MG63 (cell line): ENCODE measurements at regions not wholly inside any gene's neighbourhood (a gene's known extent, or its start where the extent isn't known, plus 50 kb on each side); places are given as distances from the start of the nearest gene placed in this dataset.

ENCODE experiments used
- DNase-seq: peaks from one replicate; pipeline ENCODE4 v3.0.0-alpha.2; 2020
- H3K27me3 ChIP-seq: fragments of 250-450 bp; sonication (Bioruptor Pico); 2 replicates; pipeline ENCODE4 v1.5.1; 2020; ENCODE audit warnings: mild to moderate bottlenecking, moderate library complexity
- H3K36me3 ChIP-seq: fragments of 250-450 bp; sonication (Bioruptor Pico); 2 replicates; pipeline ENCODE4 v1.5.1; 2020; ENCODE audit warnings: mild to moderate bottlenecking, moderate library complexity
- H3K4me3 ChIP-seq: fragments of 250-450 bp; sonication (Bioruptor Pico); 2 replicates; pipeline ENCODE4 v1.5.1; 2020; ENCODE audit warnings: mild to moderate bottlenecking, moderate library complexity
- H3K9me3 ChIP-seq: fragments of 250-450 bp; sonication (Bioruptor Pico); 2 replicates; pipeline ENCODE4 v1.5.1; 2020; ENCODE audit warnings: mild to moderate bottlenecking, moderate library complexity

GRCh38 chr9:81497091-81497490, 192.3 kb downstream of the TLE1 start:
- DNase-seq, result no peak
- no peaks in the 10 kb centered on the region for H3K27me3 ChIP-seq
- no peaks in the 10 kb centered on the region for H3K9me3 ChIP-seq
- no peak overlapping the region for H3K4me3 ChIP-seq
- no peaks in the 10 kb centered on the region for H3K36me3 ChIP-seq

GRCh38 chr9:81492710-81493447, 196.5 kb downstream of the TLE1 start:
- H3K27me3 ChIP-seq, result no peaks in the 10 kb centered on the region
- DNase-seq, result peak; percentile 80
- no peaks in the 10 kb centered on the region for H3K36me3 ChIP-seq
- no peak overlapping the region for H3K4me3 ChIP-seq
- no peaks in the 10 kb centered on the region for H3K9me3 ChIP-seq

GRCh38 chr9:81490605-81491331, 198.6 kb downstream of the TLE1 start:
- Histone ChIP-seq H3K36me3 (no peaks in the 10 kb centered on the region), H3K4me3 (no peak overlapping the region), H3K9me3 (no peaks in the 10 kb centered on the region), H3K27me3 (no peaks in the 10 kb centered on the region)
- peak; percentile 64 for DNase-seq

GRCh38 chr9:81489046-81489445, 200.3 kb downstream of the TLE1 start:
- no peaks in the 10 kb centered on the region for H3K9me3 ChIP-seq
- no peaks in the 10 kb centered on the region for H3K36me3 ChIP-seq
- no peak overlapping the region for H3K4me3 ChIP-seq
- DNase-seq, result no peak
- no peaks in the 10 kb centered on the region for H3K27me3 ChIP-seq

GRCh38 chr9:81480828-81481604, 208.3 kb downstream of the TLE1 start:
- Histone ChIP-seq H3K27me3 (no peaks in the 10 kb centered on the region), H3K9me3 (no peaks in the 10 kb centered on the region), H3K36me3 (no peaks in the 10 kb centered on the region), H3K4me3 (no peak overlapping the region)
- no peak for DNase-seq

- Histone ChIP-seq H3K36me3 (no peaks in the 10 kb centered on the region), H3K9me3 (no peaks in the 10 kb centered on the region), H3K4me3 (no peak overlapping the region), H3K27me3 (no peaks in the 10 kb centered on the region)
- no peak for DNase-seq
Observed at GRCh38 chr9:81479573-81479972, 209.8 kb downstream of the TLE1 start.

- Histone ChIP-seq H3K36me3 (no peaks in the 10 kb centered on the region), H3K9me3 (no peaks in the 10 kb centered on the region), H3K4me3 (no peak overlapping the region), H3K27me3 (no peaks in the 10 kb centered on the region)
- no peak for DNase-seq
Observed at GRCh38 chr9:81477669-81478068, 211.7 kb downstream of the TLE1 start.

GRCh38 chr9:81476813-81477490, 212.4 kb downstream of the TLE1 start:
- H3K27me3 ChIP-seq, result no peaks in the 10 kb centered on the region
- H3K9me3 ChIP-seq, result no peaks in the 10 kb centered on the region
- H3K4me3 ChIP-seq, result no peak overlapping the region
- no peak for DNase-seq
- no peaks in the 10 kb centered on the region for H3K36me3 ChIP-seq

- no peak overlapping the region for H3K4me3 ChIP-seq
- no peaks in the 10 kb centered on the region for H3K36me3 ChIP-seq
- H3K27me3 ChIP-seq, result no peaks in the 10 kb centered on the region
- DNase-seq, result no peak
- H3K9me3 ChIP-seq, result no peaks in the 10 kb centered on the region
Observed at GRCh38 chr9:81474792-81475191, 214.6 kb downstream of the TLE1 start.

- no peaks in the 10 kb centered on the region for H3K36me3 ChIP-seq
- DNase-seq, result no peak
- no peaks in the 10 kb centered on the region for H3K9me3 ChIP-seq
- no peak overlapping the region for H3K4me3 ChIP-seq
- no peaks in the 10 kb centered on the region for H3K27me3 ChIP-seq
Observed at GRCh38 chr9:81474125-81474524, 215.2 kb downstream of the TLE1 start.

GRCh38 chr9:81473708-81474107, 215.6 kb downstream of the TLE1 start:
- Histone ChIP-seq H3K36me3 (no peaks in the 10 kb centered on the region), H3K9me3 (no peaks in the 10 kb centered on the region), H3K27me3 (no peaks in the 10 kb centered on the region), H3K4me3 (no peak overlapping the region)
- DNase-seq, result no peak

GRCh38 chr9:81473206-81473605, 216.1 kb downstream of the TLE1 start:
- no peaks in the 10 kb centered on the region for H3K27me3 ChIP-seq
- H3K9me3 ChIP-seq, result no peaks in the 10 kb centered on the region
- H3K4me3 ChIP-seq, result no peak overlapping the region
- H3K36me3 ChIP-seq, result no peaks in the 10 kb centered on the region
- no peak for DNase-seq

- Histone ChIP-seq H3K36me3 (no peaks in the 10 kb centered on the region), H3K4me3 (no peak overlapping the region), H3K27me3 (no peaks in the 10 kb centered on the region), H3K9me3 (no peaks in the 10 kb centered on the region)
- DNase-seq, result no peak
Observed at GRCh38 chr9:81472701-81473100, 216.6 kb downstream of the TLE1 start.

GRCh38 chr9:81470864-81471263, 218.5 kb downstream of the TLE1 start:
- no peaks in the 10 kb centered on the region for H3K9me3 ChIP-seq
- no peak for DNase-seq

GRCh38 chr9:81468084-81468595, 221.2 kb downstream of the TLE1 start:
- Histone ChIP-seq H3K4me3 (no peak overlapping the region), H3K27me3 (no peaks in the 10 kb centered on the region), H3K9me3 (no peaks in the 10 kb centered on the region), H3K36me3 (no peaks in the 10 kb centered on the region)
- no peak for DNase-seq

More at GRCh38 chr9:81470864-81471263, 218.5 kb downstream of the TLE1 start:
- Histone ChIP-seq H3K36me3 (no peaks in the 10 kb centered on the region), H3K4me3 (no peak overlapping the region), H3K27me3 (no peaks in the 10 kb centered on the region)

- Histone ChIP-seq H3K27me3 (no peaks in the 10 kb centered on the region), H3K4me3 (no peak overlapping the region), H3K9me3 (no peaks in the 10 kb centered on the region), H3K36me3 (no peaks in the 10 kb centered on the region)
- no peak for DNase-seq
Observed at GRCh38 chr9:81466981-81467380, 222.4 kb downstream of the TLE1 start.
